ENCODE measurements at regions not wholly inside any gene's neighbourhood (a gene's known extent, or its start where the extent isn't known, plus 50 kb on each side); places are given as distances from the start of the nearest gene placed in this dataset.

DNA sequence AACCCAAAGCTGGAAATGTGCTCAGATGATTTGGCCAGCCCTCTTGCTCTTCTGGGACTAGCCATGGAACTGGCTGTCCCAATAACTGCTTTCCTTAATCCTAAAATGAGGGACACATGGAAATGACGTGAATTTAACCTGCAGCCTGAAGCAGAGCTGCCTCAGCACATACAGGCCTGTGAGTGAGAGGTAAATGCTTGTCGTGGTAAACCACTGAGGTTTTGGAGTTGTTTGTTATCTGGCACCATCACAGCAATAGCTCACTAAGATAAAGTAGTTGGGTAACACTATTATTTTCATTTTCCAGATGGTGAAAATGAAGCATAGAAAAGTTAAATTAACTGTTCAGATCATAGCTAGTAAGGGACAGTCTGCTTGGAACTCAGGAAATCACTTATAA lies 333.4 kb upstream of the CHD6 start:
- no peak for DNase-seq (ENCODE audit: low read depth)

DNA sequence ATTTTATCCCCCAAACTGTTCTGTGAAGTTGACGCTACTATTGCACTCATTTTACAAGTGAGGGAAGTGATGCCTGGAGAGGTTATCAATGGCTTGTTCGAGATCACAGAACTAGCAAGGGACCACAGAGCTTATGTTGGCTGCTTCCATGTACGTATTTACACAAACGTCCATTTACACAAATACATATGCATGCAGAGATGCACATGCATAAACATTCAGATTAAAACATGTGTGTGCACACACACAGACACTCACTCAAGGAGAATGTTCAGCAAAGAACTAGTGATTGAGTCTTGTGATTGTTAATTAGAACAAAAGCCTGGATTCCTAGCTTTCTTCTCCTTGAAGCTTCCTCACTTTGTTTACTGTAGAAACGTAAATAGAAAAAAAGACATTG lies 321.5 kb upstream of the CHD6 start:
- no peak for DNase-seq (ENCODE audit: low read depth)

DNA sequence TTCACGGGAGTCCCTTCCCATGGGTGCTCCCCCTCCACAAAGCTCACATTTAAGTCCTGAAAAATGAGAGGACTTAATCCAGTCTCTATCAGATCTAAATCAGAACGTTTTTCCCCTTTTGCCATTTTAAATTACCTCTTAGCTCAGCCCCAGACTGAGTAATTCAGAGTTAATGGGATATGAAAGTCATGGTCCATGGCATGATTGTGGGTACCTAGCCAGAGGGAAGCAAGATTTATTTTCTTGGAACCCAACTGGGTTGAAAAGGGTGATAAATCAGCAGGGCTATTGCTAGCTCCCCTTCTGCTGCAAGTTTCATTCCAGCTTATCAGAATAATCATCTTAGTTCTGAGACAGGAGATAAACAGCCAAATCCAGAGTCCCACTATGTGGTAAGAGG lies 320.2 kb upstream of the CHD6 start:
- no peak for DNase-seq (ENCODE audit: low read depth)

DNA sequence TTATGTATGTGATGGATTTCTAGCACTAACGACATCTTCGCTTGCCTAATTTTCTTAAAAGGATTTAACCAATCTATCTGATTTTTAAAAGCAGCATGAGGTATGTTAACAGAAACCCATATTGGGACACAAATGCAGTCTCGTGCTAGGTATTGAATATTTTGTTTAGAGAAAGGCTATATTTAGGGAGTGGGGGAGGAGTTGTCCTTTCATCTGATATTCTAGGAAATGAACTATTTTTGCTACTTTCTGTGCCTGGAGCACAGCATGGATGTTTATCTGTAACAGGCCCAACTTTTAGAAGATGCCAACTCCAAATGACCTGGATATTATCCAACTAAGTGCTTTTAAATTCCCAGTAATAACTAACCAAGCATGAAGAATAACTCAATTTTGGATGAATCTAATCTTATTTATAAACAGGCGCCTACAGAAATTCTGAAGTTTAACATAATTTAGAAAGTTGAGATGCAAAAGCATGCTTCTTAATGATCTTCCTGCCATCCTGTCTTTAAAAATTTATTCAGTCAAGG lies 317.1 kb upstream of the CHD6 start:
- DNase-seq (ENCODE audit: low read depth), result no peak

DNA sequence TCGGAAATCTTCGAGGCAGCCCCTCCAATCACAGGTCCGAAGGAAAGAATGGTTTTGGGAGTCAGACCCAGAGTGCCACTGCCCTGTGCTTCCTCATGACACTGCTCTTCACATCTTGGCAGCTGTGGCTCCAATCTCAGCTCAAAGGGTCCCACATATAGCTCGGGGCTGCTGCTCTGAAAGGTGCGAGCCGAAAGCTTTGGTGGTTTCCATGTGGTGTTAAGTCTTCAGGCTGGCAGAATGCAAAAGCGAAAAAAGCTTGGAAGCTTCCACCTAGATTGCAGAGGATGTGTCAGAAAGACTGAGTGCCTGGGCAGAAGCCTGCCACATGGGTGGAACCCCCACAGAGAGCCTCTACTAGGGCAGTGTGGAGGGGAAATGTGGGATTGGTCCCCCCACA lies 314.3 kb upstream of the CHD6 start:
- DNase-seq (ENCODE audit: low read depth), result no peak

DNA sequence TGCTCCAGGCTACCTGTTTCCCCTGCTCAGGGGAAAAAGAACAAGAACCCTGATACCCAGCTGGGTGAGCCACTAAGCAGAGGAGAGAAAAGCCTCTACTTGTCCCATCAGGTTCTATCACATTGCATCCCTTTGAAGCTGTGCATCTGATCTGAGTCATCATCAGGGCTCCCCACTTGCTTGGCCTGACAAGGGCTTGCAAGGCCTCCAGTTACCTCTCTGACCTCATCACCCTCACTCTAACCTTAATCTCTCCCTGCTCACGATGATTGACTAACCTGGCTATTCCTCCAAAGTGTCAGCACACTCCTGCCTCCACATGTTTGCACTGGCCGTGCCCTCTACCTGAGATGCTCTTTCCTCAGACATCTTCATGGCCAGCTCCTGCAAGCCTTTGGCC lies 309.5 kb upstream of the CHD6 start:
- DNase-seq (ENCODE audit: low read depth), result no peak

DNA sequence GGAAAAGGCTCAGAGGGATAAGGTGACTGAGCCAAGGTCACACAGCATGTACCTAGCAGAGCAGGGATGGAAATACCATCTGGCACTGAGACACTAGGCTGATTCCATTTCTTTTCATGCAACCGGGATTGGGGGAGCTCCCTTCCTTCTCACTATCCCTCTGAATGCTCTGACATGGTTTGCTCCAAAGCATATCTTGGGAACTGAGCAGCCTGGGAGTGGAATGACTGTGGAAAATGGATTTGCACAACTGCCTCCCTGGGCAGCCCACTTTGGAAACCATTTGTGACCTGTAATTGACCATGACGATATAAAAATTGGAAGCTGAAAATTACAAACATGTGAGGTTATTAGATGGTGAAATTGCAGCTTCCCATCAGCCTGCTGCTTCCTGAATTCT lies 309.0 kb upstream of the CHD6 start:
- DNase-seq (ENCODE audit: low read depth), result no peak

DNA sequence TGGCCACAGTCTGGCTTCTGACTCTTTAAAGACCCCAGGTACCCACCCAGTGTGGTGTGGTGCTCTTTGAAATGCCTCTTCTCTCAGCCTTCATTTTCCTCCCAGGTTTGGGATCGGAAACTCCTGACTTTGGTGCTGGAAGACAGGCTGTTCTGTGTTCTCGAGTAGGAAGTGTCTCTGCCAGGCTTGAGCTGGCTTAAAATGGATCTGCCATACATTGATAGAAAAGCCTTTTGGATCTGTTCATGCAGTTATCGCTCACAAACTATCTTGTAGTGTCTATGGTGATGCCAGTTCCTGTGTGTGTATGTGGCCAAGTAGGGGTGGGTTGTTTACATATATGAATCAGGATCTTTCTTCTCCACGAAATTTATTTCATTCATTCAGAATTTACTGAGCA lies 307.3 kb upstream of the CHD6 start:
- no peak for DNase-seq (ENCODE audit: low read depth)

DNA sequence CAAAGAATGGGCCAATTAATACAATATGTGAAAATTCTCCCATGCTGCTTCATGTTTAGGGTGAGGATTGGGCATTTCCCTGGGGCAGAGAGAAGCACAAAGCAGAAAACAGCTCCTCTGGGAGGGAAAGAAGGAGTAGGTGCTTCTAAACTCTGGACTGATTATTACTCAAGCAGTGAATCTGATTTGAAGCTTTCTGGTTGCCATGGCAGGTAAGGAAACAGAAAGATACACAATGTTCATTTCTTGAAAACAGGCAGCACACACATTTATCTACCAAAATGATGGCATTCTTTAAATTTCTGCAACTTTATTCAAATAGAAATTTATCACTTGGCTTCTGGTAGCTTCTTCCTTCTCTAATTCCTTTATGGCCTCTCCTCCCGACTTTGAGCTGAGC lies 305.4 kb upstream of the CHD6 start:
- no peak for DNase-seq (ENCODE audit: low read depth)

DNA sequence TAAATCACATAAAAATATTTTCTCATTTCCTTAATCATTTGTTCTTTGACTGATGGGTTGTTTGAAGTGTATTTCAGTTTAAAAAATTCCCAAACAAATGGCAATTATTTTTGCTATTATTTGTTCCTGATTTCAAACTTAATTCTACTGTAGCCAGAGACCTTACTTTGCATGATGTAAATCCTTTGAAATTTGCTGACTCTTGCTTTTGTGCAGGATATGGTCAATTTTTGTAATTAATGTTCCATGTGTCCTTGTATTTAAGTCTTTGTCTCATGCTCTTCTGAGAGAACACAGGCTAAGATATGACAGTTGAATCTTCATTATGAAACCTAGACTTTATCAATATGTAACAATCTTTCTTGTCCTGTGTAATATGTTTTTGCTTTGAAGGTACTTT lies 295.0 kb upstream of the CHD6 start:
- DNase-seq (ENCODE audit: low read depth), result no peak

DNA sequence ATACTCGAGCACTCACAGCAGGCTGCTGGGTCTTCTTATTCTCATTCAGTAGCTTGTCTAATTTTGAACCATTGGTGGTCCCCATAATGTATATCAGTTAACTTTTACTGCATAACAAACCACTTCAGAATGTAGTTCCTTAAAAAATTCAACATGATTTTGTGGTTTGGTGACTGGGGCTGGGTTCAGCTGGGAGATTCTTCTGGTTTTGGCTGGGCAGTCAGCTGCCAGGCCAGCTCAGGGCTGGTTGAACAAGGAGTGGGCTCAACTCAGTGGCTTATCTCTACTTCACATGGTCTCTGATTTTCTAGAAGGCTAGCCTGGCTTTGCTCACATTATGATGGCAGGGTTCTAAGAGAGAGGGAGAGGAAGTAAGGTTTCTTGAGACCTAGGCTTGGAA lies 292.4 kb upstream of the CHD6 start:
- DNase-seq (ENCODE audit: low read depth), result no peak

DNA sequence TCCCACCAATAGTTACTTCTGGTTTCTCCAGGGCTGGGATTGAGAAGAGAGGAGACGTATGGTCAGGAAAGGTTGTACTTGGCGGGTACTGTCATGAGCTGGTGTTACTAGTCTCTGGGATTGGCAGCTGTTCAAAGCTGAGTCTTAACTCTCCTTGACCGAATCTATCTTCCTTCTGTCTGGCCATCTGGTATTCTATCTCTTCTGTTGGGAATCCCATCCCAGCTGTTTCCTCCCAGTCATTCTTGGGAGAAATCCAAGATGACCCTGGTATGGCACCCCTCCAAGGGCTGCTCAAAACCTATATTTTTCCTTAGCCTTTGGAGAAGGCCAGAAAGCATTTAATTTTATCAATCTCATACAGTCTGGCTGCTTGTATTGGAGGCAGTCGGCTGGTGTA lies 287.0 kb upstream of the CHD6 start:
- no peak for DNase-seq (ENCODE audit: low read depth)

DNA sequence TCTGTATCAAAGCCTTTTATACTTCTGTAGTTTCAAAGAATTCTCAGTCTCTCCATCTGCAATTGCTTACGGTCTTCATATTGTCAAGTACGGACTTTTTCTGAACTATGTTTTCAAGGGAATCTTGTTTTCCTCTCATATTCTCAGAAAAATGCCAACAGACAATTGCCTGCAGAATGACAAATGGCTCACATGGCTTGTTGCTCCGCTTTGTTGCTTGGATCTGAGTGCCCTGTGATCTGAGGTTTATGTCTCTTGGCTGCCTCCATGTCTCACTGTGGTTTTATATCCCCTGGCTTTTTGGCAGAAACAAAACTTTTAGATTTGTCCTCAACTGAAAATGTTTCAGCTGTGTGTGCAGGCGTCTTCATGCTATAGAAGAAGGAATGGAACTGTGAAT lies 285.4 kb upstream of the CHD6 start:
- DNase-seq (ENCODE audit: low read depth), result no peak

DNA sequence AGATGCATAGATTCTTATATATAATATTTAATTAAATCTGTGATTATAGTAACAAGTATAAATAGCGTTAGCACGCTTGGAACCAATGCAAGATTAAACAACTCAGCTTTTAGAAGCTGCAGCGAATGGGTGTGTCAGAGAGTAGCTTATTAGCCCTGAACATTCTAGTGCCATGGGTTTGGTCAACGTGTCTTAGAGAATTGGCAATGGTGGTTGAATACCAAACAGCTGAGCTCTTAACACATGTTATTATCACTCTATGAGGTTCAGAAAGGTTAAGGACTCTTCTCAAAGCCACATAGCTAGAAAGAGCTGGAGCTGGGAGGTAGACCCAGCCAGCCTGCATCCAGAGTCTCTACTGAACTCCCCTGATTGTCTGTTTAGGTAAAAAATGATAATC lies 284.2 kb upstream of the CHD6 start:
- no peak for DNase-seq (ENCODE audit: low read depth)

DNA sequence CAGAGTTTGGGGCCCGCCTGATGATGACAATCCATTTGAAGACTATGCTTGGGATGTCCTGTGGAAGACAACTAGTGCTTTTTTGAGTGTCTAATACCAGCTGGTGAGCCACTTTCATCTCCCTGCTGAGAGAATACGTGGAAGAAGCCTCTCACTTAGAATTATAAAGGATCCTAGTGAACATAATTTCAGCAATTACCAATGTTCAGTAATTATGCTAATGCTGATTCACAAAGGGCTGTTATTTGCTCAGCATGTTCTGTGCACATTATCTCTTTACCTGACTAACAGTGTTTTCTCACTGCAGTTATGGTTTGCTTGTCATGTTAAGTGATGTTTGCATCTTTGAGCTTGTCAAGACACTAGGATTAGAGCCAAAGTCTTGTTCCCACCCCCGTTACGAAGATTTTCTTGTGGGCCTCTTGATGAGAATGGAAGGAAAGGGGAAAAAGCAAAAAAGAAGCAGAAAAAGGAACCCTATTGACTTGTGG lies 282.1 kb upstream of the CHD6 start:
- DNase-seq (ENCODE audit: low read depth), result no peak

DNA sequence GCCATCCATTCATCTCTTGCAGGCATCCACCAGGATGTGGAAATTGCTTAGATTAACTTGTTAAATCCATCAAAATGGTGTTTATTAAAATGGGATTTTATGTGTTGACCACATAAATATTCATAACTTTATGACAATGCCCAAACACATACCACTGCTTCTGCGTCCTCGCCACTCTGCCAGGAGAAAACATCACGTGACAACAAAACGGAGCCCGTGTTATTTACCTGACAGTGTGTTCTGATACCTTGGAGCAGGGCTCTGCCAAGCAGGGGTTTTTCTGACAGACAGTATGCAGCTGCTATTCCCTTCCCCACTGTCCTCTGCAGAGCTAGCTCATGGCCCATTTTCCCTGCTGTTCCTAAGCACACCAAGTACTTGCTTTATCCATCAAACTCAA lies 279.5 kb upstream of the CHD6 start:
- DNase-seq (ENCODE audit: low read depth), result no peak

DNA sequence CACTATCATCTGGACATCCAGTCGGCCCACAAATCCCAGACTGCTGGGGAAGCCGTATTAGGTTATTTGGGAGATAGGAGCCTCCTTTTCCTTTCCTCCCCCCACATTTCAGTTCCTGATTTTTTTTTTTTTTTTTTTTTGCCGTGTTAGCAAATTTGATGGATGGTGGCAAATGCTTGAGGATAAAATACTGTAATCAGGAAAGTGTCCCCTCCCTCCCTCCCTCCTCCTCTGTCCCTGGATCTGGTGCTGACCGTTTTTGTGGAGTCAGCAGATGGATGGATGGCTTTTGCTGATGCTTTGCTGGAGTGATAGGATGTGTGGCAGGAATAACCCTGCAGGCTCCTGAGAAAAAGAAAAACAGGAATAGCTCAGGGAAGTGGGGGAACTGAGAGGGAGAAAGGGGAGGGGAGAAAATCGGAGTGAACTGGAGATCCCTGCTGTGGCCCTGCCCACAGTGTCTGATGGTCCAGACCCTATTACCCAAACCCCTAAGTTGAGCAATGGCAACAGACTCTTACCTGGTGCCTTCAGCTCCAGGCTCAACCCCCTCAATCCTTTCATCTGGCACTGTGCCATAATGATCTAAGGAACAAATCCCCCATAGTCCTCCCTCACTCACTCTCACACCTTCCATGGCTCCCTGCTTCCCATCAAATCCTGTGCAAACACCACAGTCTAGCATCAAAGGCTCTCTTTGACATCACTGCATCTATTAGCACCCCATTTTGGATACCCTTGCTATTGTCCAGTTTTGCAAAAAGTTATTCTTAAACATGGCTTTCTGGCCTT lies 277.3 kb upstream of the CHD6 start:
- no peak for DNase-seq (ENCODE audit: low read depth)

DNA sequence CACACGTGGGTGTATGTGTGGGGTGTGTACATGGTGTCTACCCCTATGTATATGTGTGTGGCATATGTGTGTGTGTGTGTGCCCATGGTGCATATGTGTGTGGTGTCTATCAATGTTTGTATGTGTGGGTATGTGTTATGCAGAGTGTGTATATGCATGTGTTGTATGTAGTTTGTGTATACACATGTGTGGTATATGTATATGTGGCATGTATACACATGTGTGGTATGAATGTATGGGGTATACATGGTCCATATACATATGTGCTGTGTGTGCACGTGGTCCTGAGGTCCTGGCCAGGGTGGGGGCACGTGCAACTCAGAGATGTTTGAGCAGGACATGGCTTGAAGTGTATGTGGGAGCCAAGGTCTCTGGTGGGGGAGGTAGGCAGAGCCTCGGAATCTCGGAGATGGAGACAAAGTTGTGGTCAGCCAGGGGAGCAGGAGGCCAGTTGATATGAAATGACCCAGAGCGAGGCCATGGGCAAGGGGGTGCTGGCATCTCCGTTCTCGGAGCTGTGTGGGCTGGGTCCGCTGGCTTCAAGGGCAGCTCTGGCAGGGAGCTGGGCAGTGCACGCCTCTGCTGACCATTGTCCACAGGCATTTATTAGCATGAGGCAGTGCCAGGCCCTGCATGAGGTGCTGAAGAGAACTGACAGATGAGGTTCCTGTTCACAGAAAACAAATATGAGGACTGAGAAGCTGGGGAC lies 276.2 kb upstream of the CHD6 start:
- no peak for DNase-seq (ENCODE audit: low read depth)

DNA sequence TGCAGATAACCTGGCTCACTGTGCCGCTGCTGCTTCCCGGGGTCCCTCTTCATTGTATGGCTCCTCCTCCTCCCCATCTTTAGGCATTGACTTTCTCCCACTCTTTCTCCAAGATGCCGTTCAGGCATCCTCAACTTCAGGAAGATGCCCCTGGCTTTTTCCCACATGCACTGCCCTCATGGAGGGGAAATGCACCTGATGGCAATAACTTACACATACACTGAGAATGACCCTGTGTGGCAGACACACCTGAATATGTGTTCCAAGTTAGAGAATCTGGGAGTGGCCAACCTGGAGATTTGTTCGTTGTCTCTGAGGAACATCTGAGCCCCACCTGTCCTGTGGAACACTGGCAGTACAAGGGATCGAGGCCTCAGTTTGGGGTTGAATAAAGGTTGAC lies 273.9 kb upstream of the CHD6 start:
- no peak for DNase-seq (ENCODE audit: low read depth)

DNA sequence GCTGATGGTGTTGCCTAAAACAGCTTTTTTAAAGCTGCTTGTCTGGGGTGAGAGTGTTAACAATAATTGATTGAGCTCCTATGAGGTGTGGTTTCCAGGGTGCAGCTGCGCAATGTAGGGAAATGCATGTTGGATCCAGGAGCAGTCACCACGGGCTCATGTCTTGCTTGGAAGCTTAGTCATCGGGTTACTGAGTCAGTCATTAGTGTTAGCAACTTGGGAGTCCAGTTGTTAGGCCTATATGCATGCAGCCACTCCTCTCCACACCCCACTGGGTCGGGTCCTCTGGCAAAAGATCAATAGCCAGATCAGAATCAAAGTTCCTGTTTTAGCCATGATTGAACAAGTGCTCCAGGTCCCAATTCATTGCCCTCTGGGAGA lies 271.7 kb upstream of the CHD6 start:
- no peak for DNase-seq (ENCODE audit: low read depth)

DNA sequence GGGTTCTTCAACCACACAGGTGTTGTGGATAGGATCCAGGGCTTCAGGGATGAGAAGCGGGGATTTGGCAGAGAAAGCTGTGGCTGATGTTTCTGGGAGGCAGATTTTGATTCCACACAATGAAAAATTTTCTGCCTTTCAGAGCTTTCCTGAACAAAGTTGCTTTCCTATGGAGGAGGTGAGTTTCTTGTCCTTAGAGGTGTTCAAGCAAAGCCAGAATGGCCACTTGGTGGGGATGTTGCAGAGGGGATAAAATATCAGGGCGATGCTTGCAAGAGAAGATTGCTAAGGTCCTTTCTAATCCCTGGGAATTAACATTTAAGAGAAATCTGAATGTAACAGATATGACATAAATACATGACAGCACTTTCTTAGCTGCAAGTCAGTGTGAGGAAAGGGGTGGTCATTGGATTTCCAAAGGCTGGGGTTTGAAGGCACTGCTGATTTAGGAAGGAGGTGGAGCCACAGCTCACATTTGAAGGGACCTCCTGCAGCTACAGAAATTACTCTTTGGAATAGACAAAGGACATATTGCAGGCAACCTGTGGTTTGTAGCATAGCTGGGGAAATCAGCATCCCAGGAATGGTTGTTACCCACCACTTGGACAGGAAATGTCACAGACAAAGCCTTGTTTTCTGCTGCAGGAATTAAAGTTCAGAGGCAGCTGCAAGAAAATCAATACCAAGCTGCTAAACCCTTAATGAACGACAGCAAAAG lies 271.1 kb upstream of the CHD6 start:
- DNase-seq (ENCODE audit: low read depth), result no peak

DNA sequence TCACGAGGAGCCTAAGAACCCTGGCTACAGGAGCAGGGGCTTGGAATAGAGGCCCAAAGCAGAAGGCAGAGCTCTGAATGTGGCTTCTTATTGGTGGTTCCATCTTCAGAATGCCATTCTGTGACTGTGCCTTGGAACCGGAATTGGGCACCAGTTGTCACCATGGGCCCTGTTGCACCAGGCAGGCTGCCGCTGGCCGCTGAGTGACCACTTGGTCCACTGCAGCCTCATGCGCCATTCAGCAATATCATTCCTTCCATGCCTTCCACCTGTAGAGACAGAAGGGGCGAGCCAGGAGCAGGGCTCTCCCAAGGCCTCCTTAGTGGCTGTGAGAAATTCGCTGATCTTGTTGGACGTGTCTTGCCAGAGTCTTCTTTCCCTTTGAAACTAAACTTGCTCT lies 270.3 kb upstream of the CHD6 start:
- no peak for DNase-seq (ENCODE audit: low read depth)

DNA sequence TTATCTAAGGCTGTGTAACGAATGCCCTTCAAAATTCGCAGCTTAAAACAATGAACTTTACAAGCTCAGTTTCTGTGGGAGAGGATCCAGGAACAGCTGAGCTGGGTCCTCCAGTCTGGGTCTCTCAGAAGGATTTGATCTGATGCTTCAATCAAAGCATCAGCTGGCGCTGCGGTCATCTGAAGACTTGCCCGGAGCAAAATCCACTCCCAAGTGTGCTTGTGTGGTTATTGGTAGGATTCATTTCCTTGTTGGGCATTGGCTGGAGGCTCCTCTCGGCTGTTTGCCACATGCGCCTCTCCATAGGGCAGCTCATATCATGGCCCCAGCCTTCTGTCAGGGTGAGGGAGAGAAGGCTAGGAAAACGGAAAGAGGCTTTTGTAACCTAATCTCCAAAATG lies 269.3 kb upstream of the CHD6 start:
- DNase-seq (ENCODE audit: low read depth), result no peak
